NCI-H128 (cell line): ENCODE measurements at regions not wholly inside any gene's neighbourhood (a gene's known extent, or its start where the extent isn't known, plus 50 kb on each side); places are given as distances from the start of the nearest gene placed in this dataset.
"Not testable (repeated sequence)": the region's sequence is repeated elsewhere in the genome, so short reads cannot be mapped to it uniquely, and the experiment has no call there.

Experiments used
- DNase-seq: peaks from one replicate; lab custom pipeline; 2025; ENCODE audit not compliant: unreplicated experiment; lab: John Stamatoyannopoulos, UW

- no peak for DNase-seq
These were observed 148.5 kb downstream of the TXNL1 start for GRCh38 chr18:56489893-56490292.

DNA sequence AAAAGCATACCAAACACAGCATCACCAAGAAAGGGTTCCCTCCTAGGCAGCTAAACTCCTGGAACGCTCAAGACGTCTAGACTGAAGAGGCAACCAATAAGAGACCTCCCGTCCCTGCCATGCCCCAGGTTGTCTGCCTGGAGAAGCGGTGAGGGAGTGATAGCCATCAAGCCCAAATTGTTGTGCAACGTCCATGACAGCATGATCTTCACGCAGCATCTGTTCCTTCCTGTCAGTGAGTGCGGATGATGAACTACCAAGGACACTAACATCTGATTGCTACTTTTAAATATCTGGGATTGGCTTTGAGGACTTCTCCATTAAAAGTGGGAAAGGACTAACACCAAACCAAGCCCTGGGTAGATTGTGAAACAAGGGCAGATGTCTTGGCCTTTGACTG, 149.7 kb downstream of the TXNL1 start:
- DNase-seq: no peak

- no peak for DNase-seq
These were observed 150.6 kb downstream of the TXNL1 start for GRCh38 chr18:56487801-56488200.

DNA sequence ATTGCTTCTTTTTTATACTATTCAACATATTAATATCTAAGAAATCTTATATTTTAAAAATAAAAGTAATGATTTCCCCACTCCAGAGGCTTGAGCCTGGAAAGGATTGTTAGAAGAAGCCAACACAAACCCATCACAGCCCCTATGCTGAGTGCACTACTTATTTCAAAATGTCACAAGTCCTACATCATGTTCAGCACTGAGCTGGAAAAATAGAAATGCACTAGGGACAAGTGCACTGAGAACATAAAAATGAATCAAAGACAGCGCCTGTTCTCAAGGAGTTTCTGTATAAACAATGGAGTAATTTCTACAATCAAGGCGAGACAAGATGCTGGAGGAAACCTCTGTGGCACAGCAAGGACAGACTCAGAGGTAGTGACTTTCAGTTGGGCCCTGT, 155.0 kb downstream of the TXNL1 start:
- DNase-seq: no peak

GRCh38 chr18:56482813-56483212, 155.6 kb downstream of the TXNL1 start:
- DNase-seq: not testable (repeated sequence)

GRCh38 chr18:56481751-56482150, 156.6 kb downstream of the TXNL1 start:
- no peak for DNase-seq

- no peak for DNase-seq
These were observed 158.6 kb downstream of the TXNL1 start for GRCh38 chr18:56479841-56480240.

GRCh38 chr18:56475250-56475649, 163.1 kb downstream of the TXNL1 start:
- no peak for DNase-seq

DNA sequence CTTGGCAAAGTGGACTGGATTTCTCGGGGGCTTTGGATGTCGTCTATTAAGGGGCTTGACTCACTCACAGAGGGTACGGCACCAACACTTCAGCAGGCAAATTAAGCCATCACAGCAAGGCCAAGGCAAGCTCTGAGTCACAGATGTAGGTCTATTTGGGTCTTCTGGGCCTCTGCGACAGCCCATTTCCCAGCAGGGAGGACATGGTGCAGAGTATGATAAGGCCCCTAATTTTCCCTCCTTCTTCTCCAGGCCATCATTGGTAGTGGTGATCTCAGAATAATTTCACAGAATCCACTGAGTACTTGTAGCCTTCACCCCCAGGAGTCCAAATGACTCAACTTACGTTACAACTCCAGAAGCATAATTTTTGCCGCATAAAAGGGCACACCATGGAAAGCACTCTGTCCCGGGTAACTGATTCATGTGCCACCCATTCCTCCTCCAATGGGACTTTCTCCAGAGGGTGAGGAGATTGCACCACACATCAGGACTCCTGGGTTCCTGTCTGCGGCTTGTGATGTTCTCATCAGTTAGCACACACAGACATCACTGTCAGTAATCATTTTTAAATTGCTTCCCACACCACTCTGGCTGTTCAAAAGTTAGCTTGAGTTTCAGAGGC, 164.9 kb downstream of the TXNL1 start:
- no peak for DNase-seq

DNA sequence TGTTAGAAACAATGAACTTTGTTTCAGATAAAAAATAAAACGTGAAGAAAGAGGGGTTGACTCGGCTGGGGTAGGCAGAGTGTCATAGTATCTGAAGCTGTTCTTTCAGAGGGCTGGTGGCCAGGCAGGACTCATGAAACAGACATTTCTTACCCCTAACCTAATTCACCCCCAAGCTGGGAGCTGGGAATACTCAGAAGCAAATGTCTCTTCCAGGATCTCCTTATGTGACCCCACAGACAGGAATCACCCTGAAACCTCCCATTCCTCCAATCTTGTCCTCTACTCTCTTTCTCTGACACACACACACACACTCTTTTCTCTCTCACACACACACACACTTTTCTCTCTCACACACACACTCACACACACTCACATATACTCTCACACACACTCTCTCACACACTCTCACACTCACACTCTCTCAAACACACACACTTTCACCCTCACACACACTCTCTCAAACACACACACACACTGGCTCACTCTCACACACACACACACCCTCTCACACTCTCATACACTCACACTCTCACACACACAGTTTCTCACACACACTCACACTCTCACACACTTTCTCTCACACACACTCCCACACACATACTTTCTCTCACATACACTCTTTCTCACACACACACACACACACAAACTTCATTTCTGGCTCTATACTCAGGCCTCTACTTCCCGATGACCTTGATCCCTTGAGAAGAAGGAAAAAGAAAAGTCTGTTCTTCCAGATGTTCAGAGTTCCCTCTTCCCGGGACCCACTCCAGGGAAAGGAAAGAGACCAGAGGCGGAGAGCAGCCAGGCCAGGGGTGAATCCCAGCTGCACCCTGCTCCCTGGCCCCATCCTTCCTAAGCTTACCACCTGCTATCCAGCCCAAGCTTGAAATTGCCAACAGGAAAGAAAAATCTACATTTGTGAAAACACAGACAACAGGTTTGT, 167.7 kb downstream of the TXNL1 start:
- no peak for DNase-seq

DNA sequence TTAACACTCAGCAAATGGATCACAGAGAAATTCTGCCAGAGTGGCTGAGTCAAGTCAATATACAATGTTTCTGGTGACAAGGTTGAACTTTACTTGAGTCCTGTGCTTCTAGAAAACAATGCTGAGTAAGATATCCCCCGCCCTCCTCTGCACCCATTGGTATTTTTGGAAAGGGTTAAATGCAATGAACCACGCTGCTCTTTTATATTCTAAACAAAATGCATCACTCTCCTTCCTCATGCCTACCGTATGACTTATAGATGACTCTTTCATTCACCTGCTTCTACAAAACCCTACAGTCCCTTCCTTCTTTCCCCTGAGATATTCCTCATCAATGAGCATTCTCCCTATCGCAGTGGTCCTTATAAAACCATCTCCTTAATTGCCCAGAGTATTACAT, 168.8 kb downstream of the TXNL1 start:
- DNase-seq: no peak

GRCh38 chr18:56468396-56468795, 170.0 kb downstream of the TXNL1 start:
- no peak for DNase-seq

DNA sequence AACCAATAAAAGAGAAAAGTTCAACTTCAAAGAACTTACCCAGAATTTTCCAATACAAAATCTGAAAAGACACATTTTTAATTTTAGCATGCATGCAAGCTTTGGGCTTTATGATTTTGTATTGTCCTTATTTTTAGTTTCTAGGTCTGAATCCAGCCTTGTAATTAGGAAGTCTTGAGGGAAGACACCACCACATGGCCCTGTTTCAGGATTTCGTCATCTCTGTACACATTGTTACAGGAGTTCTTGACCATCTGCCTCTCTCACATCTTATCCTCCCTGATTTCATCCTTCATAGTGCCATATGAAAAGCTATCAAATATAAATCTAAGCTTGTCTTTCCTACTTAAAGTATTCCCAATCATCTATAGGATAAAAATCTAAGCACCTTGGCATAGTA, 176.1 kb downstream of the TXNL1 start:
- no peak for DNase-seq

DNA sequence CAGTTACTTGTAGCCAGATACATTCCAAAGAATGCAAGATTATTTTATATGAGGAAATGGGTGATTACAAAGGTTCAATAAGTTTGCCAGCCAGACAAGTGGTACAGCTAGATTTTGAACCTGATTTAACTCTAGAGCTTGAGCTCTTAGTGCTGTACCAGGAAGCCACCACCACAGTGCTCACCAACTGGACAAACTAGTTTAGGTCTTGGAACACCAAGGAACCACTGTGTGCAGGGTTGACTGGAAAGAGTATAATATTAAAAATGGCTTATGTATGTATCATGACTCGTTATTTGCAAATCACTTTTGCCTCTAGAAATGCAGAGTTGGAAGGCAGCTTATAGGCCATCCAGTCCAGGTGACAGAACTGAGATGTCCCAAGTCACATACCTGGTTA, 177.2 kb downstream of the TXNL1 start:
- DNase-seq: no peak

DNA sequence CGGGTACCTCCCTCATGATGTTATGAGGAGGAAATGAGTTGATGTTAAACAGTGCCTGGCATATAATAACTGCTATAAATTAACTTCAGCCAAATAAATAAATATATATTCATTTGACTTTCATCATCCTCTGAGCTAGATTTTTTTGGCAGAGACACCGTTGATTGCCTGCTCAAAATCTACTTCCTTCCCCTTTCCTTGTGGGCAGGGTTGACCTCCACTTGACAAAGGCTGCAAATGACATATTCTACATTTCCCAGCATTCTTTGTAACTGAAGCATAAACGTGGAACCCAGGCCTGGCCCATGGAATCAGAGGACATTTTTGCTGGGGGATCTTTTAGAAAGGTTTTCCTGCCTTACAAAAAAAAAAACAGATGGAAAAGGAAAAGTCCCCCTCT, 177.8 kb downstream of the TXNL1 start:
- no peak for DNase-seq

DNA sequence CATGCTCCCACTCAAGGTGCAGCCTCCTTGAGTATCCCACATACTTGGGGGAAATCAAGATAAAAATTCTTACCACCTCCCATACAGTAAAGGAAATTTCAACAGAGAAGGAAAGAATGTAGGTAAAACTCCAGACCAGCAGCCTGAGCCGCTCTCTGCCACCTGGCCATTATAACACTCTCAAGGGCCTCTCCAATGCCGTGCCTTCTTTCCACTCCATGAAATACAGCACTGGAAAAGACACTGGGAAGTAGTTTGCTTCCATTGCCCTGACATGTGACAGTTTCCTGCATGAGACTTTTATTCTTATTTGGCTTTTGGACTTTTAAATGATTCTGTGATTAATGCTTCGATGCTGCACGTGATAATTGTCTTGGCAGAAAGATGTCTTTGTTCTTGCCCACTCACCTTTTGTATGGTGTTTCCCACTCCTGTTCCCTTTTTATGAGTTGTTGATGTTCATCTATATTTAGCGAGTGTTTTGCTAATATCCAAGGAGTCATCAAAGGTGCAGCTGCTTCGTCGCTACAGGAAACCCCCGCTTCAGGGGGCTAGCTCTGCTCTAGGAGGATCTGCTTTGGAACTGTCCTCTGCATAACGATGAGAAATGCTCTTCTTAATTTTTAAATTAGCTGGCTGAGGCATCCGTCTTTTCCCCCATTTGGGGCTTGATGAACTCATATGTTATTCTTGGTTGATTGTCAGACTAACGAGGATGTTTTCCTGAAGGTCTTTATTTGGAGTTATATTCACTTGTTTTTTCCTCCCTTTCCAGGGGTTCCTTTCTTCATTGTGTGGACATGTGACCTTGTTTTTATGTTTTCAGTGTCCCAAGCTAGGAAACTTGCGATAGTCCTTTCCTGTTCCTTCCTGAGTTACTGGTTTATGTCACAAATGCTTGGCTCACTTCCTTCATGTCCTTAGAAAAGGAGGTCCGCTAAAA, 179.4 kb downstream of the TXNL1 start:
- DNase-seq: no peak

DNA sequence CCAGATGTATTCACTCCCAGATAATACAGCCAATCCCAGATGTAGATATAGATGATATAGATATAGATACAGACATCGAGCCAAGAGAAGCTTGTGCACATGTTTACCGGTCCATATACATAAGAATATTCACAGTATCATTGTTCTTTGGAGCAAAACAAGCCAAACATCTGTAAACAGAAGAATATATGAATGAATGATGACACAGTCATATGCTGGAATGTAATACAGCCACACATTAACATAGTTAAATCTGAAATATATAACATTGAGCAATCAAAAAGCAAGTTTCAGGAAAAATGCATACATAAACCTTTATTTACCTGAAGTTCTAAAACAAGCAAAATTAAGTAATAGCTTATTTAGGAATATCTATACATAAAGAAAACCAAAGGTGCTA, 182.5 kb downstream of the TXNL1 start:
- no peak for DNase-seq

DNA sequence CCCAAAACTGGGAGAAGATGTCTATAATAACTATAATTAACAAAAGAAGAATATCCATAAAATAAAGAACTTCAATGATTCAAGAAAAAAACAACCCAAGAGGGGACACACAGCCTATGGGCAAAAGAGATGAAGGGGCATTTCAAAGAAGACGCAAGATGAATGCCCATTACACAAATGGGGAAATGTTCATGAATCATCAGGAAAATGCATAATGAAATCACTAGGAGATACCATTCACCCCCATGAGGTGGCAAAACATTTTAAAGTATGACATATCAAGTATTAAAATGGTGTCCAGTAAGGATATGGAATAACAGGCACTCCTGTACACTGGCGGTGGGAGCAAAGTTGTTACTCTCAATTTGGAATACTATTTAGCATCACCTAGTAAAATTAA, 183.3 kb downstream of the TXNL1 start:
- no peak for DNase-seq

- DNase-seq: no peak
These were observed 184.8 kb downstream of the TXNL1 start for GRCh38 chr18:56453631-56454030.

- no peak for DNase-seq
These were observed 187.2 kb downstream of the TXNL1 start for GRCh38 chr18:56451188-56451587.

- no peak for DNase-seq
These were observed 189.6 kb downstream of the TXNL1 start for GRCh38 chr18:56448751-56449150.
